ENCODE measurements at regions not wholly inside any gene's neighbourhood (a gene's known extent, or its start where the extent isn't known, plus 50 kb on each side); places are given as distances from the start of the nearest gene placed in this dataset.

DNA sequence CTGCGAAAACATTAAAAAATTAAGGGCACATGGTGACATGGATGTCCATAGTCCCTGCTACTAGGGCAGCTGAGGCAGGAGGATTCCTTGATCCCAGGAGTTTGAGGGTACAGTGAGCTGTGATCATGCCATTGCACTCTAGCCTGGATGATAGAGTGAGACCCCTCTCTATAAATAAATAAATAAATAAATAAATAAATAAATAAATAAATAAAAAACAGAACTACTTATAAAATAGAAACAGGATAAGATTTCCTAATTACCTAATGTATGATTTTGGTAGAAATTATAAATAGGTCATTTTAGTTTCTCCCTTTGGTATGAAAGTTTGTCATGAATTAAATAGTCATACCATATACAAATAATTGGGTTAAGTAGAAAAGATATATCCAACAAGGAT, 916.2 kb downstream of the GRIK2 start:
- no peak for DNase-seq

GRCh38 chr6:102300350-102300749, 906.8 kb downstream of the GRIK2 start:
- DNase-seq: no peak

DNA sequence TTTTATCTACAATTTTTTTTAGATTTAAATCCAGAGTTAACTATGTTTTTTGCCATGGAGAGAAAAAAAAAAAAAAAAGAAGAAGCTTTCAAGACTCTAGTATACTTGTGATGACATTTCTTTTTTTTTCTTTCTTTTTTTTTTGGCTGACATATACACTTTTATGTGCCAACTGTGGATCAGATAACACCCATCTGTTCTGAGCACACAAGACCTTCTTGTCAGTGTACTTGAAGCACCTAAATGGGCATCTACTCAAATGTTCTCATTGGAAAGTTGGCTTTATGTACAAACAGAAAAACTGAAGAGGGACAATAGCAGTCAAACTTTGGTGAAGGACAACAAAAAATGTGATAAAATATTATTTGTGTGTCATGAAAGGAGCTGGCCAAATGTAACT, 904.5 kb downstream of the GRIK2 start:
- no peak for DNase-seq

Data from CD4-positive, alpha-beta T cell treated with Interleukin-17A for 1 hour (primary cell).